ENCODE measurements at regions not wholly inside any gene's neighbourhood (a gene's known extent, or its start where the extent isn't known, plus 50 kb on each side); places are given as distances from the start of the nearest gene placed in this dataset.
"Not testable (repeated sequence)": the region's sequence is repeated elsewhere in the genome, so short reads cannot be mapped to it uniquely, and the experiment has no call there.

DNA sequence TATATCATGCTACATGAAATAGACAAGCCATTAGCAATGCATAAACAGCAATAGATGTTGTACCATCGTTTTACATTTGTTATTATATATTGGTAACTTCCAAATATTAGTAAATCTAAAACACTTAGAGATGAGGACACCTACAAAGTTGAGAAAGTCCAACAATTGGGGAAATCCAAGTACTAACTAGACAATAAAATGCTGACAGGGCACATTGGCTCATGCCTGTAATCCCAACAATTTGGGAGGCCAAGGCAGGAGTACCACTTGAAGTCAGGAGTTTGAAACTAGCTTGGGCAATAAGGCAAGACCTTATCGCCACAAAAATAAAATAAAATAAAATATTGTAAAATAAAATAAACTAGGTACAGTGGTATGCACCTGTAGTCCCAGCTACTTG is 1023.1 kb downstream of the SUCLG1 start:
- H3K9me3 Mint-ChIP-seq, result no peaks in the 10 kb centered on the region
- no peak overlapping the region for H3K4me3 Mint-ChIP-seq
- H3K27me3 Mint-ChIP-seq, result no peaks in the 10 kb centered on the region
- H3K27ac Mint-ChIP-seq, result no peak overlapping the region
- no peaks in the 10 kb centered on the region for H3K4me1 Mint-ChIP-seq
- DNase-seq, result no peak
- no peaks in the 10 kb centered on the region for H3K36me3 Mint-ChIP-seq
- CTCF ChIA-PET, result no interaction called here

DNA sequence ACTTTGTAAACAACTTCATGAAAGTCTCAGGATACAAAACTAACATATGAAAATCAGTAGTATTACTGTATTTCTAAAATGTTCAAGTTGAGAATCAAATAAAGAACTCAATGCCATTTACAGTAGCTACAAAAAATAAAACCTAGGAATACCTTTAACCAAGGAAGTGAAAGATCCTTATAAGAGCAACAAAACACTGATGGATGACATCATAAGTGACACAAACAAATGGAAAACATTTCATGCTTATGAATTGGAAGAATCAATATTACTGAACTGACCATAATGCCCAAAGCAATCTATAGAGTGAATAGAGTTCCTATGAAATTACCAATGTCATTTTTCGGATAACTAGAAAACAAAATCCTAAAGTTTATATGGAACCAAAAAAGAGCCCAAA is 1038.1 kb downstream of the SUCLG1 start:
- peaks cover 36% of the 10 kb centered on the region for H3K9me3 Mint-ChIP-seq
- CTCF ChIA-PET, result no interaction called here
- H3K27me3 Mint-ChIP-seq, result no peaks in the 10 kb centered on the region

DNA sequence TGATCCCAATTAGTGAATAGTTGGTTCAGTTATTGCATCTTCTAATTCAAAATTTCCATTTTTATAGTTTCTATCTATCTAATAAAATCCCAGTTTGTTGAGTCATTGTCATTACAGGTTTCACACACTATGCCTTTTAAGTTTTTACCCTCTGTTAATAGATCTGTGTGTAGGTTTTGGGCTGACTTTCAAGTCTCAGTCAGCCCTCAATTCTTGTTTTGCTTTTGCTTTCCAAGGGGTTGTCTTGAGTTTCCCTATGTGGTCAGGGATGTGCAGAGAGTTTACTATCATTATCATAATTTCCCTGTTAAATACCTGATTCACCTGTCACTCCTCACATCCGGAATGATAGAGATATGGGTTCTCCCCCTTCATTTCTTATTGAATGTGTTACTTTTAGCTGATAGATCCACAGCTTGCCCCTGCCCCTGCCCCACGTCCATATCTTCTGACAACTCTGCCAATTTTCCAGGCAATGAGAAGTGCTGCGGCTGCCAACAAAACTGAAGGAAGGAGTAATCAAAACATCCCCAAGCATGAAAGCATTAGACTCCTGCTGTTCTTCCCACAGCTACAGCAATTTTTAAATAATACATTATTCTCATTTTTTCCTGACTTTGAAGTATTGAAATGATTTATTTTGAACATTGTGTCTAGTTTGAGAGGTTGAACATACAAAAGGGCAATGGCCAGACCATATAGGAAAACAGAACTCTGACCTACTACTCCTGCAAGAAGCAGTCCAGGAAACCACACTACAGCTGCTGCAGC is 1064.8 kb downstream of the SUCLG1 start:
- Mint-ChIP-seq H3K27ac (no peak overlapping the region), H3K9me3 (peaks cover 5% of the 10 kb centered on the region), H3K4me1 (no peaks in the 10 kb centered on the region), H3K4me3 (no peak overlapping the region), H3K27me3 (no peaks in the 10 kb centered on the region), H3K36me3 (no peaks in the 10 kb centered on the region)
- no peak for DNase-seq
- CTCF ChIA-PET, result no interaction called here

More for the DNA sequence above, 1038.1 kb downstream of the SUCLG1 start:
- DNase-seq, result no peak
- no peaks in the 10 kb centered on the region for H3K4me1 Mint-ChIP-seq
- H3K36me3 Mint-ChIP-seq, result no peaks in the 10 kb centered on the region
- no peak overlapping the region for H3K27ac Mint-ChIP-seq
- no peak overlapping the region for H3K4me3 Mint-ChIP-seq

DNA sequence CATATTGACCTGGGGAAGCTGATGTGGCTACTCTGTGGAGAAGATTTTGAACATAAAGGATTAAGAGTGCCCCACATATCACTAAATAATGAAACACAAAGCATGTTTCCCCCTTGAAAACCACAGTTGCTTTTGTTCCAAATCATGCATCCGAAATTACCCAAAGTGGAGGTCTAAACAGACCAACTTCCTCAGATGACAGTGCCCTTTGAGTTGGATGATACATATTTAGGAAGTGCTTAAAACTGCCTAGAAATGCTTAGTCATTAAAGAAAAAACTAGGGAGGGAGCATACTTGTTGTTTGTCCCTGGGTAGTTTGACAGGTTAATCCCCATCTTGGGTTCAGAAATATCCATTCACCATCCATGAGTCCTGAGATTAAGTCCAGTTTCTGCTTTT is 1070.3 kb downstream of the SUCLG1 start:
- no peak for DNase-seq
- H3K27ac Mint-ChIP-seq, result no peak overlapping the region
- no peaks in the 10 kb centered on the region for H3K27me3 Mint-ChIP-seq
- no peaks in the 10 kb centered on the region for H3K36me3 Mint-ChIP-seq
- H3K9me3 Mint-ChIP-seq, result peaks cover 5% of the 10 kb centered on the region
- no peaks in the 10 kb centered on the region for H3K4me1 Mint-ChIP-seq
- H3K4me3 Mint-ChIP-seq, result no peak overlapping the region
- CTCF ChIA-PET, result no interaction called here

DNA sequence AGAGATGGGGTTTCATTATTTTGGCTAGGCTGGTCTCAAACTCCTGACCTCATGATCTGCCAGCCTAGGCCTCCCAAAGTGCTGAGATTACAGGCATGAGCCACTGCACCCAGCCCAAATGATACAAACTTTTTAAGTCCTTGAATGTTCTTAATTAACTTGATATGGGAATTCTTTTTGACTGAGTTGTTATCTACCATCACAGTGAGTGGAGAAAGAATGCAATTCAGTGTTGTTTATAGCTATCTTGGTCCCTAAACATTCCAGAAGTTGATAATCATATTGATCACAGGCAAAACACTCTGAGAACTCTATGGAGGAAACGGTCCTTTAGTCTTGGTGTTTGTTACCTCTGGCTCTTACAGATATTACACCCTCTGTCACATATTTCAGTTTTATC is 1072.5 kb downstream of the SUCLG1 start:
- H3K36me3 Mint-ChIP-seq, result no peaks in the 10 kb centered on the region
- H3K4me3 Mint-ChIP-seq, result no peak overlapping the region
- H3K4me1 Mint-ChIP-seq, result no peaks in the 10 kb centered on the region
- H3K27me3 Mint-ChIP-seq, result no peaks in the 10 kb centered on the region
- no peak for DNase-seq
- no peak overlapping the region for H3K27ac Mint-ChIP-seq
- peaks cover 3% of the 10 kb centered on the region for H3K9me3 Mint-ChIP-seq
- CTCF ChIA-PET, result no interaction called here

DNA sequence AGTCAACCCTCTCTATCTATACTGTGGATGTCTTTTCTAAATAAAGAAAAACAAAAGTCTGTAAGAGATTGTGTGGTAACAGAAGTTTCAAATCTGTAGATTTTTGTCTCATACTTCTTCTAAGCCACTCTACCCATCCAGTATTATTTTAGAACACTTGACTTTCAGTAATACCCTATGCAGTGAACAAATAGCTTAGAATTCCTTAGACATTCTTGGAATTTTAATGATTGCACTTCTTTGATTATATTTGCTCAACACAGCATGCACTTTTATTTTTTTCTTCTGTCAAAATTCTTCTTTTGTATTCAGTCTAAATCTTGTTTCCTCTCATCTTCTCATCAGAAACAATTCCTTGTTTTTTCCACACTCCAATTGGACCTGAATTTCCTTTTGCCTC is 1080.2 kb downstream of the SUCLG1 start:
- Mint-ChIP-seq H3K4me1 (no peaks in the 10 kb centered on the region), H3K9me3 (peaks cover 5% of the 10 kb centered on the region), H3K36me3 (no peaks in the 10 kb centered on the region), H3K27me3 (no peaks in the 10 kb centered on the region), H3K4me3 (no peak overlapping the region), H3K27ac (no peak overlapping the region)
- CTCF ChIA-PET, result no interaction called here
- DNase-seq, result no peak

DNA sequence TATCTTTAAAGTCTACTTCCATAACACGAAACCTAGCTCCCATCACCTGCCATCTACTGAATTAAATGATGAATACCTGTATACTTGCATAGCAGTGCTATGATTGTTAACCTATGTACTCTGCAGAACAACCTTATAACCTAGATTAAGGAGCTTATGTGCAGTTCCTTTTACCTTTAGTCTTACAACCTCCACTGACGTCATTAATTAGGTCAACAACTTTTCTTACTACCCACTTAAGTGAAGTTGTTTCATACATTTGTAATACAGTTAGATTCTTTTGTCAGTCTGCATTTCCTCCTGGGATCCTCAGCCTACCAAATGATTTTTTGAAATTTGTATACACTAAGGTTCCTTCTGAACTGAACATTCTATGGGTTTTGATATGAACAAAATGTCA is 1082.3 kb downstream of the SUCLG1 start:
- Mint-ChIP-seq H3K36me3 (no peaks in the 10 kb centered on the region), H3K4me3 (no peak overlapping the region), H3K27ac (no peak overlapping the region), H3K9me3 (peaks cover 5% of the 10 kb centered on the region), H3K27me3 (no peaks in the 10 kb centered on the region), H3K4me1 (no peaks in the 10 kb centered on the region)
- CTCF ChIA-PET, result no interaction called here
- no peak for DNase-seq

DNA sequence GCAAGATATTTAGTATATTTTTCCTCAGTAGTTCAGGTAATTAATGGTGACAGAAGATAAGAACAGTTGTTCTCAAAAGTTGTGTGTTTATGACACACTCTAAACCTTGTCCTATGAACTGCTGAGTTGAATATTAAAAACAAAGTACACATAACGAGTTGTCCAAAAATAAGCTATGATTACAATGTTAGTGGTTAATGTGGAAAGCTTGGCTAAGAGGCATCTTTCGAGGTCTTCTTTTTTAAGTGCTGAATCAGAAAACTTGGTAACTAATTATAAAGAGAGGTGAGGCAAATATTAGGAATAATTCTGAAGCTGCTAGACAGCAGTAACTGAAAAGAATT is 1088.7 kb downstream of the SUCLG1 start:
- no peaks in the 10 kb centered on the region for H3K27me3 Mint-ChIP-seq
- no peaks in the 10 kb centered on the region for H3K4me1 Mint-ChIP-seq
- no peaks in the 10 kb centered on the region for H3K36me3 Mint-ChIP-seq
- H3K4me3 Mint-ChIP-seq, result no peak overlapping the region
- CTCF ChIA-PET, result no interaction called here
- peaks cover 2% of the 10 kb centered on the region for H3K9me3 Mint-ChIP-seq
- DNase-seq, result no peak
- H3K27ac Mint-ChIP-seq, result no peak overlapping the region

DNA sequence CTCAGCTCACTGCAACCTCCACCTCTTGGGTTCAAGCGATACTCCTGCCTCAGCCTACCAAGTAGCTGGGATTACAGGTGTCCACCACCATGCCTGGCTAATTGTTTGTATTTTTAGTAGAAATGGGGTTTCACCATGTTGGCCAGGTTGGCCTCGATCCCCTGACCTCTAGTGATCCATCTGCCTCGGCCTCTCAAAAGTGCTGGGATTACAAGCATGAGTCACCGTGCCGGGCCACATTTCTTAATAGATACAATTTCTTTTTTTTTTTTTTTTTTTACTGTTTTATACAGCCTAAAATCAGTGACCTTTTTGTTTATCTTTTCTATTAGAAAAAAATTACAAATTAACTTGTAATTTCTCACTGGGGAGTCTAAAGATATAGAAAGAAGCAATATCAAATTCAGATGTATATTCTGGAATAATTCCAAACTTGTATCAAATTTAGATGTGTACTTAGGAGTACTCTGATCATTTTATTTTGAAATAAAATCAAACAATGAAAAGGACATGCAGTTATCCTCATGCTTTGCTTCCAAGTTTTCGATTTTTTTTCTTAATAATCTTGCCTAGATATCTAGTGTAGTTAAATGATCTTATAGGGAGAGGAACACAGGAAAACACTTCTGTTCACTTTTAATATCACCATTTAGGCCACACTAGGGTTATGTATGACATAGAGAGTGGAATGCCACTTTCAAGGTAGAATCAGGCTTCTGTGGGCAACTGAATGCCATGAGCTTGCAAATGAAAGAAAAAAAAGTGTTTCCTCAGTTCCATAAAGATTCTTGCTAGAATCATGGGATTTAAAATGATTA is 1089.3 kb downstream of the SUCLG1 start:
- Mint-ChIP-seq H3K4me3 (no peak overlapping the region), H3K27ac (no peak overlapping the region), H3K9me3 (peaks cover 2% of the 10 kb centered on the region), H3K4me1 (no peaks in the 10 kb centered on the region), H3K36me3 (no peaks in the 10 kb centered on the region), H3K27me3 (no peaks in the 10 kb centered on the region)
- CTCF ChIA-PET, result no interaction called here
- no peak for DNase-seq

DNA sequence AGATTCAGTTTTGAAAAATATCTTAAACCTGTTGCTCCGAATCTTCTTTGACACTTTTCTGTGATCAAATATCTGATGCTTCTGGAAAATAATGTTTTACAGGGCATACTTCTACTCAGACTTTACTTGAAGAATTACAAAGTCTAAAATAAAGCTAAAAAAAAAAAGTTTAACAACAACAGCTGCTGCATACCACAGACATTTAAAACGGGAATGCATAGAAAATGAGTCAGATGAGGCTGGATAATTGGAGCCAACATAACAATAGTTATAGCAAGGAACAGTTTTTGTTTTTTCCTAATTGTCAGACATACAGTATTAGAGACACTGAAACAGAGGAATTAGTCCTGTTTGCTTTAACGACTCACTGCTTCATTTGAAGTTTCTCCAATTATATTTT is 1090.2 kb downstream of the SUCLG1 start:
- CTCF ChIA-PET, result no interaction called here
- H3K9me3 Mint-ChIP-seq, result peaks cover 2% of the 10 kb centered on the region
- H3K4me1 Mint-ChIP-seq, result no peaks in the 10 kb centered on the region
- no peak for DNase-seq
- H3K27ac Mint-ChIP-seq, result no peak overlapping the region
- H3K27me3 Mint-ChIP-seq, result no peaks in the 10 kb centered on the region
- H3K4me3 Mint-ChIP-seq, result no peak overlapping the region
- no peaks in the 10 kb centered on the region for H3K36me3 Mint-ChIP-seq

DNA sequence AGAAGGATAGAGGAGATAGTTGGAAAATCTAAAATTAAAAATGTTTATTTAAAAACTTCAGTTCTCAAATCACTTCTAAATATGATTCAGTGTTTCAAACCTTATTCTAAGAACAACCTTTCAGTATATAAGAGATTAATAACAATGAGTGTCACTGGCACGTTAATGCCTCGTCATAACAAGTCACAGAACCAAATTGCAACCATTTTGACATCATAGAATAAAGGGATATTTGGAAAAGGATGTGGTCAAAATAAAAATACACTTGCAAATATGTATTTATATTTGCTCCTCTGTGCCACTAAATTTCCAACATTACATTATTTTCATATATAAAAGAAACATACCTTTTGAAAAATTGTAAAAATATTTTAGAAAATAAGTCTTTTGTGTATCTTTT is 1090.6 kb downstream of the SUCLG1 start:
- Mint-ChIP-seq H3K27ac (no peak overlapping the region), H3K27me3 (no peaks in the 10 kb centered on the region), H3K4me3 (no peak overlapping the region)

DNA sequence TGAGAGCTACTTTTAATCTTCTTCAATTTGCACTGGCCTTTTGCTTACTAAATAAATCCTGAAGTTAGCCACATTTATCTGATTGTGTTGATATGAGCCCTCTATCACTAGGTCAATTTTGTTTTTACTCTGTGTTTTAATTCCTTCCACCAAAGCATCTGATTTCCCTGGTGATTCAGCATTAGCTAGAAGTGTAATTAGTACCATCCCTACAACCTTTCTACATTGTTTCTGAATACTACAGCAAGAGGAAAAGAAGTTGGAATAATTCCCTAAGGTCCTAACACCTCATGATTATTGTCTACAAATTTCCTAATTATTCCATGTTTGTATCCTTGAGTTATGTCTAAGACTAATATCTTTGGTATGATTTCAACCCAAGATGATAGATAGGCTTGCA is 1093.6 kb downstream of the SUCLG1 start:
- no peaks in the 10 kb centered on the region for H3K27me3 Mint-ChIP-seq
- no peak for DNase-seq
- H3K36me3 Mint-ChIP-seq, result no peaks in the 10 kb centered on the region
- CTCF ChIA-PET, result no interaction called here
- H3K9me3 Mint-ChIP-seq, result peaks cover 4% of the 10 kb centered on the region
- H3K27ac Mint-ChIP-seq, result no peak overlapping the region
- no peak overlapping the region for H3K4me3 Mint-ChIP-seq
- no peaks in the 10 kb centered on the region for H3K4me1 Mint-ChIP-seq

More for the DNA sequence above, 1090.6 kb downstream of the SUCLG1 start:
- Mint-ChIP-seq H3K9me3 (peaks cover 2% of the 10 kb centered on the region), H3K4me1 (no peaks in the 10 kb centered on the region), H3K36me3 (no peaks in the 10 kb centered on the region)
- DNase-seq, result no peak
- CTCF ChIA-PET, result no interaction called here

DNA sequence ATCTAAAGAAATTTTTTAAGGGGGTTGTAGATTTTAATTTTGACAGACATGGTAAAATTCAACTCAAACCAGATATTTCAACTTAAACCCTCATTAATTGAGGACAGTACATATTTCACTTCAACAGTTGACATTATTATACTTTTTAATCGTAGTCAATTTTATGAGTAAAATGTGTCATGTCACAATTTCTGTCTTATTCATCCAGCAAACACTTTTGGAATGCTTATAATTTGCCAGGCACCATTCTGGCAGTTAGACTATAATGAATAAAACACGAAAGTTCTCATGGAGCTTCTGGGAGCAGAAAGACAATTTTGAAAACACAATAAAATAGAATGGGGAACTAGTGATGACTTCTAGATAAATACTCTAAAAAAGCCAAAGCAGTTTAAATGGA is 1094.8 kb downstream of the SUCLG1 start:
- Mint-ChIP-seq H3K9me3 (peaks cover 2% of the 10 kb centered on the region), H3K36me3 (no peaks in the 10 kb centered on the region), H3K27ac (no peak overlapping the region), H3K27me3 (no peaks in the 10 kb centered on the region), H3K4me3 (no peak overlapping the region), H3K4me1 (no peaks in the 10 kb centered on the region)
- CTCF ChIA-PET, result no interaction called here
- DNase-seq, result no peak

DNA sequence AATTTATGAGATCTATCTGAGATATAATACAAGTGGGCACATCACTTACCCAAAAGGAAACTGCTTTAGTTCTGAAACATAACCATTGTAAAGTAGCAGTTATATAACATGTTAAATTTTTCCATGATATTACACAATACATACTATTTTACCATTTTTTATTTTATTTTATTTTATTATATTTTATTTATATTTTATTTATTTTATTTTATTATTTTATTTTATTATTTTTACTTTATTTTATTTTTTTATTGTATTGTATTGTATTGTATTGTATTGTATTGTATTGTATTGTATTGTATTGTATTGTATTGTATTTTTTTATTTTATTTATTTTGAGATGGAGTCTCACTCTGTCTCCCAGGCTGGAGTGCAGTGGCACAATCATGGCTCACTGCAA is 1095.9 kb downstream of the SUCLG1 start:
- CTCF ChIA-PET, H3K27ac Mint-ChIP-seq, H3K4me1 Mint-ChIP-seq: not testable (repeated sequence)

DNA sequence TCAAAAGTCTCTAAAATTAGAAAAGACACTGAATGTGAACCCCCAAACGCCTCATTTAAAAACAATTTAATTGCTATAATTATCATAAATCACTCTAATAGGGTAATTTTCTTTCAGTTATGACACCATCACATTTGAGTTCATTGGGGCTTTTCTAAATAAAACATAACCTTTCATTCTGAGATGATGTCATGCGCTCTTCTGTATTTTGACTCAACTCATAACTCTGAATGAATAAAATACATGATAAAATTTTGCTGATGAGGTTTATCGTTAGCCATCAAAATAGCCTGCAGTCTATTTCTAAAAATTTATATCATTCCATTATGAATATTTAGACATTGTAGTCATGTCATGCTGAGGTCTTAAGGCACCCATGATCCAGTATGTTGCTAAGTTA is 1099.7 kb downstream of the SUCLG1 start:
- no peak overlapping the region for H3K4me3 Mint-ChIP-seq
- H3K9me3 Mint-ChIP-seq, result peaks cover 2% of the 10 kb centered on the region
- CTCF ChIA-PET, result no interaction called here
- no peaks in the 10 kb centered on the region for H3K36me3 Mint-ChIP-seq
- no peak for DNase-seq
- no peaks in the 10 kb centered on the region for H3K27me3 Mint-ChIP-seq
- H3K27ac Mint-ChIP-seq, result no peak overlapping the region
- H3K4me1 Mint-ChIP-seq, result no peaks in the 10 kb centered on the region

More for the DNA sequence above, 1095.9 kb downstream of the SUCLG1 start:
- H3K4me3 Mint-ChIP-seq, H3K36me3 Mint-ChIP-seq, DNase-seq, H3K9me3 Mint-ChIP-seq, H3K27me3 Mint-ChIP-seq: not testable (repeated sequence)
